GM21447 (cell line): ENCODE measurements at regions not wholly inside any gene's neighbourhood (a gene's known extent, or its start where the extent isn't known, plus 50 kb on each side); places are given as distances from the start of the nearest gene placed in this dataset.

Experiments
- ATAC-seq: cut with Tn5 transposase; IDR thresholded peaks from one replicate; pipeline ENCODE4 v1.9.1; 2021; ENCODE audit not compliant: unreplicated experiment

DNA sequence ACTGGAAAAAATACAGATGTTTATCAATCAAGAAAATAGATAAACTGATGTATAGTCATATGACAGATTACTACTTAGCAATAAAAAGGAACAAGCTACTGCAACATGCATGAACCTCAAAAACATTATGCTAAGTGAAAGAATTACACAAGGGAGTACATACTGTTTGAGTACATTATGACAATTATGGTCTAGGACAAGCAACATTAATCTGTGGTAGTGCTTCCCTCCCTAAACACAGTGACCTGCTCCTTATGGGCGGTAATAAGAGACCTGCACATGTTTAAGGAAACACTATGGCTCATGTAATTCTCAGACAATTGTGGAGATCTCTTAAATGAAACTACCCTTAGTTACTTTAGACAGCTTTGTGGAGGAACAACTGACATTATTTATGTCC lies 421.2 kb upstream of the FBXO33 start:
- ATAC-seq: no peak

DNA sequence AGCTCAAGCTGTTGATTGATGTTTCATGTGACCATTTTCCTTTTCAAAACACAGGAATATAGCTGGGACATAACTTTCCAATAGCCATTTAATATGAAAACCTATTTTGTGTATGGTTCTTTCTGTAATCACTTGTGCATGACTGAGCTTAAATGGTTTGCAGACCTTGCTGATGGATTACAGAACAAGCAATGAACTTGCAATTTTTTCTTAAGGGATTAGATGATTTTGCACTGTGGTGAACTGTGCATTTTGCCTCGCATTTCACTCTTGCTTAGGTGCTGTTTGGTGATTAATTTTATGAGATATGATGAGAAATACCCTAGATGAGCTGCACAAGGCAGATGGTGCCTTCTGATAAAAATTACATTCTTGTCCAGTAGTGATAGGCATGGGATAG lies 419.0 kb upstream of the FBXO33 start:
- no peak for ATAC-seq

DNA sequence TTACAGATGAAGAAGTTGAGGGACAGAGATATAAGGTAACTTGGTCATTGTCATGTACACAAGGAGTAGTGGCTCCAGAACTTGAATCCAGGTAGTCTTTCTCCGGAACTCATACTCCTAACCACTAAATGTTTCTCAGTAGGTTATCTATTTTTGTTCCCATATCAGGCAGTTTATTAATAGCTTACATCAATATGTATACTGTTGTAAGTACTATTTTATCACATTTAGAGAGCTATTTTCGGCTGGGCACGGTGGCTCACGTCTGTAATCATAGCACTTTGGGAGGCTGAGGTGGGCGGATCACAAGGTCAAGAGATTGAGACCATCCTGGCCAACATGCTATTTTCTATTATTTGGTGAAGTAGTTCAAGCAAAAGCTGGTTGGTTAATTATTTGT lies 415.6 kb upstream of the FBXO33 start:
- no peak for ATAC-seq

DNA sequence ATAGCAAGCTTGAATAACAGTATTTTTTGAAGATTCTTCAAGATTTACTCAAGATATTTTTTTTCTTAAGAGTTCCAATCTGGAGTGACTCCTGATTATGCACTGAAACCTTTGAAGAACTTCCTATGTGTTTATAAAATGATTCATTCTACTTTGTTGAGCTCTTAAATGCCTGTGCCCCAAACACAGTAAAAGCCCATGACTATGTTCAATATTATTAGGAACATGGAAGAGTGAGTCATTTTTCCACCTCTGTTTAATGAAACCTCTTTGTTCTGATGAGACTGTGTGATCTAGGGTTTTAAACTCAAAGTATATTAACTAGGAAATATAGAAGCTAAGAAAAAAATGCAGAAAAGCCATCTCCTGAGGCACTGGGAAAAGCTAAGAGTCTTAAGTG lies 415.0 kb upstream of the FBXO33 start:
- ATAC-seq: no peak

DNA sequence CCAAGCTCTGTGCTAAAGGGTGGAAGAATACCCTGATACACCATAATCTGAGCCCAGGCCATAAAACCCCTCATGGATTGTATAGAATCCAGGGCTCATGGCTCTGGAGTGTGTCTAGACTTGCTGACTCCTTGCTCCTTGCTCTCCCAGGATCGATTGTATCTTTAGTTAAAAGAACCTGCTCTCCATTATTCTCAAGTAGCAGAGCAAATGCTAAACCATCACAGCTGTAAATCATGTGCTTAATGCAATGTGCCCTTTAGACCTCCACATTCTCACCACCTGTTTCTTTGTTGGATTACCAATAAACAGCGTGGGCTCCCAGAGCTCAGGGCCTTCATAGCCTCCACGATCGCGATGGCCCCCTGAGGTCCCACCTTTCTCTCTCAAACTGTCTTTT lies 411.6 kb upstream of the FBXO33 start:
- ATAC-seq: no peak

DNA sequence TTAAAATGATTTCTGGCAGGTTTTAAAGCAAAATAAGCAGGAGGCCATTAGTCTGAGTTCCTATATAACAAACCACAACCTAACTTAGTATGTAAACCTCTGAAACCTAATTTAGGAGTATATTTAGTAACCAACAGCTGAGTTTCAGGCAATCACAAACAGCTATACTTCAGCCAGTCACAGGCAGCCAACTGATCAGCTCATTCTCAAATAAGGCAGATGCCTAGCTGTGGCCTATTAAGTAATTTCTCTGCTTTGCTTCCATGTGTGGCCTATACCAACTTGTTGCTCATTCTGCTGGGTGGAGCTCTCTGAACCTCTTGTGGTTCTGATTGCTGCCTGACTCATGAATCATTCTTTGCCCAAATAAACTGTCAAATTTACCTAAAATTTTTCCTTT lies 408.9 kb upstream of the FBXO33 start:
- no peak for ATAC-seq

DNA sequence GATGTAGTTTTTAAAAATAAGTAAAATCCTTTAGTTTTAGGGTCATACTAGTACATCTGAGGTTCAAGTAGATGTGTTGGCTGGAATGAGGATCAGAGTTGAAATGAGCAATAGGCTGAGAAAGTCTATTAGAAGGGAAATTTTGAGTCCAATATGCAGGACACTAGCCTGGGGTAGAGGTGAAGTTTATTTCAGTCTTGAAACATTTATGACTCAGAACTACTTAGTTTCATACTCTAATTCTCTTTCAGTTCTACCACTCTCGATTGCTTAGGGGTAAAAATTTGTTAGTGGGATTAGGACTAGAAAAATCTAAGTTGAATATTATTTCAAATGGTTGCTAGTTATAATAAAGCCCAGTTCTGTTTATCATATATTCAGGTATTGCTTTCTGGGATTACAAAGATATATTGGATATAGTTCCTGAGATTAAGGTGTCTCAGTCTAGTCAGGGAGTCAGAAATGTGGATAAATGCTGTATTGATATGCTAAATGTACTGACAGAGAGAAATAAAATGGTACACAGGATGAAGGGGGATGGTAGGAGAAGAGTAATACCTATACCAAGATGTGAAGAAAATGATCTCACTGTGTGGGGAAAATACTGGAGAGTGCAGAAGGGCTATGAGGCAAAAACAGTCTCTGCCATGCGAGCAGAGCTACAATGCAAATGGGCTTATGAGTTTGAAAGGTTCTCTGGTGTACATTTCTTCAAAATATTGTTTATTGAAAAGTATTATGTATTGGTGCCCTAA lies 395.8 kb upstream of the FBXO33 start:
- peak; percentile 96 for ATAC-seq

DNA sequence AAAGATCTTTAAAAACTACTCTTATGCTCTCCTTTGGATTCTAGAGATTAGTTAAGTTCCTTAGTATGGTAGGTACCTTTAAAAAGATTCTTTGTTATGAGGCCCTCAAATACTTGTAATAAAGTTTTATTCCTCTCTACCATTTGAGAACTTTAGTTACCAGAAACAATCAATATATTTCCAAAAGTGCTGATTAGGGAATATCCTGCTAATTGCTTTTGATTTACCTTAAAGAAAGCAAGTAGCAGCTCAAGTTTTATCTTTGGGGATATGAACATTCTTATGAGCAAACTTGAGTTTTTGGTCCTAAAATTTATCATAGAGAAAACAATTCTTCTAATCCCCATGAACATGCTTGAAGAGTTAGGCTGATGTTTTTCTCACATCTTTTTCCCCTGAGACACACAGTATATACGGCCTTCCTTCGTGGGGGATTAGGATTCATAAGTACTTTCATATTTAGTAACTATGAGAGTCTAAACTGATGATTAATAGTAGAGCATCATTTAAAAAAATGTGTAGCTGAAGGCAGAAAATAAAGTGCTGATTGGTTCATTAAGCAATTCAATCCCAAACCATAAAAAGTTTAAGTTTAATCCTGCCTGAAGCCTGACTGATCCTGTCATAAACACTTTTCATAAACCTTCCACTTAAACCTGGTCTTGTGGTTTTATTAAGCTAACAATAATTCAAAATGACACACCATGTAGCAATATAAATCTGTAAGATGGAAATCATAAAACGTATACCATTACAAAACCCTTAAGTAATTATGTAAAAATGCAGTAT lies 380.5 kb upstream of the FBXO33 start:
- ATAC-seq: no peak

DNA sequence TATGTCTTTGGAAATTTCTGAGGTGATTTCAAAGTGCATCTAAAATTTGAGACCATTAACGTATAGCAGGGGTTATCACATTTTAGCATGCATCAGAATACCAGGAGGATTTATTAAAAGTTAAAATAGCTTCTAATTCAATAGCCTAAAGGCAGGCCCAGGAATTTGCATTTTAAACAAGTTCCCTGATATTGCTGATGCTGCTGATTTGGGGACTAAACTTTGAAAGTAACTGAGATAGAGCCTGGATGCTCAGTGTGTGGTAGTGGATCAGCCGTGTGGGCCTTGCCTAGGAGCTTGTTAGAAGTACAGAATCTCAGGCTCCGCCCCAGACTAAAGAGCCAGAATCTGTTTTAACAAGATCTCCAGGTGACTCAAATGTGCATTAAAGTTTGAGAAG lies 375.0 kb upstream of the FBXO33 start:
- no peak for ATAC-seq

DNA sequence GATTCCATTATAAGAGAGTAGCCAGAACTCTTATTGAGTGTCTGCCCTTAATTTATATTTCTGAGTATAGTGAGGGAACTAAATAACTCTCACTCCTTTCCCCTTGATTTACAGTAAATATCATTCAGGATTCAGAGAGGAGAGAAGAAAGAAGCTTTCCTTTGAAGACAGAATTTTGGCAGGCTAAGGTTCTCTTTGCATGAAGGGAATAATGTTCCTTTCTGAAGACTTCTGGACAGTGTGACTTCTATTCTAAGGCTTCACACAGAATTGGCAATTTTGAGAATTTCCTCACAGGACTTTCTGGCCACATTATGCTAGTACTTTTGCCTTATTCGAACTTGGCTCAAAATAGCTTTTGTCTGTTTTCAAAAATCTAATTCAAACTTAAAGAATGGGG lies 352.2 kb upstream of the FBXO33 start:
- ATAC-seq: no peak

DNA sequence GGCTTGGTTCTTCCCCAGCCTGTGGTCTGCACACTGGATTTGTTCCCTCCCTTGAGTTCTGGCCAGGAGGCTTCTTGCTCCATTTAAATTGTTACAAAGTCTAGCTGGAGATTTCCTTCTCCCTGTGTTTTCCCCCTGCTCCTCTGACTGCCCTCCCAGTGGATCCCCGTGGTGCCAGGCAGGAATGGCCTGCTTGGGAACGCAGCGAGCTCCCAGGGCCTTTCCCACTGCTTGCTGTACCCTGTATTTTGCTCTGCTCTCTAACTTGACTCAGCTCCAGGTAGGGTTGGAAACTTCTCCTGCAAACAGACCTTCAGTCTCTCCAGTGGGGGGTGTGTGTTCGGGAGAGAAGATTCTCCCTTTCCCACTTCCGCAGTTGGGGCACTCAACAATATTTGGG lies 349.2 kb upstream of the FBXO33 start:
- no peak for ATAC-seq

DNA sequence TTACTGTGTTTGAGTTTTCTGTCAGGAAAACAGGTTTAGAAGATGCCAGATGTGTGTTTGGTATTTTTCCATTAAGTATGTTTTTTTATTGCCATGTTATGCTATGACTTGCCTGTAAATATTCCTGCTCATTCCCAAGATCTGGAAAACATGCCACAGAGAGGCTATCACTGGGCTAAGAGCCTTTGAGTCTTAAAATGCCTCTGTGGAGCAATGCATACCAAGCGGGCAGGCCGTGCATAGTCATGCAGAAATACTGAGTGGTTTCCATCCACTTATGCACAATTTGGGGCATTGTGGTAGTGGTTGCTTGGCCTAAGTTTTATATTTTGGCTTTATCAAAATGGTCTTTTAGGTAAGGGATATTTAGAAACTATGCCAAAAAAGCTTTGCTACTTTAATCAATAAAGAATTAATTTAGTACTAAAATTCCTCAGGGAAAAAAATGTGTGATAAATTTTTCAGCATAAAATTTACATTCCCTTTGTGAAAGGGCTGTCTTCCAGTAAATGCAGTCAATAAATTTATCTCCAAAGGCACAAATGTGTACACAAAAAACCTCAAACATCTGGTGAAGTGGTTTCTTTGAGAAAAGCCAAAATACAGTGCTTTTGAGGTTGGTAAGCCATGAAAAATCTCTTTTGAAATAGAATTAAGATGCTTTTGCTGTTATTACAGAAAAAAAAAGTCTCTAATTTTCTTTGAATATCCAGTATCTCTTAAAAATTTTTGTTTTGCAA lies 341.3 kb upstream of the FBXO33 start:
- no peak for ATAC-seq

DNA sequence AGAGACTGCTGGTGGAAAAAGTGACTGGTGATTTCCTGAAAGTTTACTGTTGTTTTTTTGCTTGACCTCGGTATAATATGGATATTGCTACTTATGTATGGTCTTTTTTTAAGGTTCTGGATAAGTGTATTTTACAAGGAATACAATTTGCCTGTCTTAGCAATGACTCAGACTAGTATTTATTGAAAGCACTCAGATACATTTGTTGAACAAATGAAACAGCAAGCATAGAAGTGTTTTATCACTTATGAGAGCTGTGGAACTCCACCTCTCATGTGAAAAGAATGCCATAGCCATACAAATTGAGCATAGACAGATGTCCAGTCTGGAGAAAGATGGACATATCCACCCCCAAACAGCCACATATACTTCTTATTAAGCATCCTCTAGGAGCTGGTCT lies 340.4 kb upstream of the FBXO33 start:
- no peak for ATAC-seq

DNA sequence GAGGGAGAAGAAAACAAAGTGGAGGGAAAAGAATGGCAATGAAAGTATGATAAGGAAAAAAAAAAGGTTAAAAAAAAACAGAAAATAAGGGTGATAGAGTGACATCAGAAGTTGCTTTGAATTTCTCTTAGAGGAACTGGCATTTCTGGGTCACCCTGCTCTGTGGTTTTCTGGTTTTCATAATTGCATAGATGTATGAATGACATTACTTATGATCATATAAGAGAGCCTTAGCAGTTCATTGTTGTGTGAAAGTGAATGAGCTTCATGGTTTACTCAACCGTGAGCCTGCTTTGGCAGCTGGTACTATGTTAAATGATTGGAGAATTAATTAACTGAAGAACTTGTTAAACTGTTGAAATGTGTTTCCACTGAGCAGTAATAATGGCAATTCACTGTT lies 336.4 kb upstream of the FBXO33 start:
- peak; percentile 72 for ATAC-seq

DNA sequence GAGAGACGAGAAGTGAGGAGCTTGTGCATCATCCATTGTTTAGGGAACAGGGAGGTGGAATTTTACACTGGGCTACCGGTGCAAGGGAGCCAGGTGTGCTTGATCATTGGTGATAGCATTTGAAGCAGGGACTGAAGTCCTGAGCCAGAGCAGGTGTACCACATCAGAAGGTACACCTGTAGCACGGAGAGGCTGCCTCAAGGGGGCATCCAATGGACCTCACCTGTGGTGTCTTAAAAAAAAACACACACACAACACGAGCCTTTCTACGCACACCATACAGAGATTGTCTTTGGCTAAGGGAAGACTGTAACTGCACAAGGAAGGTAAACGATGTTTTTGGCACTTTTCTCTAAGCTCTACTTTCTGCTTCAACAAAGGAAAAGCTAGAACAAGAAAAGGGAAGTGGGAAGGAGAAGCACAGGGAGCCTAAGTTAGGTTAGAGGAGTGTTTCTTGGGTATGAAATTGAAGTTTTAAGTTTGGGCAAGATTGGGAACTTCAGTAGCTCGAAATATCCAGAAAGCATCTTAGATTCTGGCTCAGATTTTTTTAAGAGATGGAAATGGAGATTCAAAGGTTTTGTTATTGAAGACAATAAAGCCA lies 334.3 kb upstream of the FBXO33 start:
- no peak for ATAC-seq

DNA sequence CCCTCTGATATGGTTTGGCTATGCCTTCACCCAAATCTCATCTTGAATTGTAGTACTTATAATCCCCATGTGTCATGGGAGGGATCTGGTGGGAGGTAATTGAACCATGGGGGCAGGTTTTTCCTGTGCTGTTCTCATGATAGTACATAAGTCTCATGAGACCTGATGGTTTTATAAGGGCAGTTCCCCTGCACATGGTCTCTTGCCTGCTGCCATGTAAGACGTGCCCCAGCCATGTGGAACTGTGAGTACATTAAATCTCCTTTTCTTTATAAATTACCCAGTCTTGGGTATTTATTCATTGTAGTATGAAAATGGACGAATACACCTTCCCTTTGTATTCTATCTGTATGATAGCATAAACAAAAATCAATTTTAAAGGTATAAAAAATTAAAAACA lies 333.4 kb upstream of the FBXO33 start:
- ATAC-seq: no peak

DNA sequence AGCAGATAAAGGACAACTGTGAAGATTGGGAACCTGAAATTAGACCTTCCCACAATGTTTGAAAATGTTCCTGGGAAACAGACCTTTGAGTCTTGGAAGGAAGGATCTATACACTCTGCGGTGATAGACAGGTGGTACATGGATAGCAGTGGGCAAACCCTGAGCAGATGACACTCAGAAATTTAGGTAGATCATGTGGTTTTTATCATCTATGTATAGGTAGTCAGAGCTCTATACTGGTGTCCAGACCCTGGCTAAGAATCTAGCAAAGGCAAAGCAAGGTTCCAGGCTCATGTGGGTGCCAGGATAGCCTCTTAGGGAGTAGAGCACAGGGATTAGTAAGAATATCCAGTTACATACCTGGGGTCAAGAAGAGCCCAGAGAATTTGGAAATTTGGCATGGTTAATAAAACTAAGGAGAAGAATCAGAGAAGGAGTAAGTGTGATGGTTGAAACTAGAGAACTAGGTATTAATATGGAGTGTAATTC lies 331.2 kb upstream of the FBXO33 start:
- peak; percentile 37 for ATAC-seq

DNA sequence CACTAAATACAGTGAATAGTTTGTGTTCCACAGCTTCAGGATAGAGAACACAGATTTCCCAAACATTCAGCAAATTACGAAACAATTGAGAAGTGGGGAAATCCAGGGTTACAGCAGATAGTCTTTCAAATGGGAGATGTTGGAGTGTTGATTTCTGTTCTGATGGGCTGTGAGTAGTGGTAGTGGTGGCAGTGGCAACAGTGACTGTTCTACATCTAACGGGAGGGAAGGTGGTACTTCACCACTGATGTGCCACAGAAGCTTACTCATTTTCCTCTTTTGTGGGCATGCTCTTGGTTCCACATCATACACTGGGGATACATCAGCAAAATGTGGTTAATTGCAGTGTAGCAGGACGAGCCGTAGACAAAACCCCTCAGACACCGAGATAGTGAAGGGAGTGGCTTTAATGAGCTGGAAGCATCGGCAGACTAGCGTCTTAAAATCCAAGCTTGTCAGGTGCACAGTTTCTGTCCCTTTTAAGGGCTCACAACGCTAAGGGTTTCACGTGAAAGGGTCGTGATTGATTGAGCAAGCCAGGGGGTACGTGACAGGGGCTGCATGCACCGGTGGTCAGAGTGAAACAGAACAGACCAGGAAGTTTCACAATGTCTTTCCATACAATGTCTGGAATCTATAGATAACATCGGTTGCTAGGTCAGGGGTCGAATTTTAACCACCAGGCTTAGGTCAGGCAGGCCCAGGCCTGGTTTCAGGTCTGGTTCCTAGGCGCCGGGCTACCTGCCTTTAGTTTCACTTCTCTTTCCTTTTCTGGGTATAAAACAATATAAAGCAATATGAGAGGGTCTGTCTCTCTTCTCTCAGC lies 330.6 kb upstream of the FBXO33 start:
- peak; percentile 68 for ATAC-seq

DNA sequence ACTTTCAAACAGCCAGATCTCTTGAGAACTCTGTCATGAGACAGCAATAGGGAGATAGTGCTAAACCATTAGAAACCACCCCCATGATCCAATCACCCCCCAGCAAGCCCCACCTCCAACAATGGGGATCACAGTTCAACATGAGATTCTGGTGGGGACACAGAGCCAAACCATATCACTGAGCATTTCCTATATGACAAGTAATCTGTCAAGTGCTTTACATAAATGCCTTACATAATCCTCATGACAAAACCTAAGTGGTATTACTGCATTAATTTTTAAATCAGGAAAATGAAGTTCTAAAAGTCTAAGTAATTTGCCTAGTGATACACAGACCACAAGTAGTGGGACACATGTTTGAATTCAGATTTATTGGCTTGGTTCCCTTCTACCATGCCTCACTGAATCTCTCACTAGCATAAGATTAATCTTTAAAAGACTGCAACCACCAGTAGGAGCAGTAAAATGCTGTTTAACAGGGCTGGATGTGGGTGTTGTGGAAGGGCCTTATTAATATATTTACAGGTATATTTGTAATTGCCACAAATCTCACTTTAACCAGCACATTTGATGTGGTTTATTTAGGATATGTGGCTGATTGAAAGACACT lies 323.1 kb upstream of the FBXO33 start:
- ATAC-seq: peak; percentile 81

DNA sequence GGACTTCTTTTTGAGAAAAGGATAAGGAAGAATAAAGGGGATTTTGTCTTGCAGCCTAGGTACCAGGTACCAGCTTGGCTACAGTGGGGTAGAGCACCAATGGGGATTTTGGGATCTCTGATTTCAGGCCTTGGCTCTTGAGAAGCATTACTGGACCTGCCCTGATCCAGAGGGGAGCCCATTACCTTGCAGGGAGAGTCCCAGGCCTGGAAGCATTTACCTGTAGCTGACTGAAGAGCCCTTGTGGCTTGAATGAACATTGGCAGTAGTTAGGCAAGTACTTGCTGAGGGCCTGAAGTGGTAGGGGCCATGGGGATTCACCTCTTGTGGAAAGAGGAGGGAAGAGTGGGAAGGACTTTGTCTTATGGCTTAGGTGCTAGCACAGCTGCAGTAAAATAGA lies 308.2 kb upstream of the FBXO33 start:
- no peak for ATAC-seq
